DMS153 treated with DMSO at 0.1 percent for 48 hours (cell line): ENCODE measurements at regions not wholly inside any gene's neighbourhood (a gene's known extent, or its start where the extent isn't known, plus 50 kb on each side); places are given as distances from the start of the nearest gene placed in this dataset.
"Not testable (repeated sequence)": the region's sequence is repeated elsewhere in the genome, so short reads cannot be mapped to it uniquely, and the experiment has no call there.

Source experiments
- DNase-seq: peaks from one replicate; lab custom pipeline; 2025; ENCODE audit not compliant: unreplicated experiment; lab: John Stamatoyannopoulos, UW

GRCh38 chrX:25503826-25504225, 488.1 kb upstream of the ARX start:
- DNase-seq = no peak

GRCh38 chrX:25507801-25508200, 492.0 kb upstream of the ARX start:
- DNase-seq = no peak

- DNase-seq = no peak
Observed at GRCh38 chrX:25519258-25519657, 503.5 kb upstream of the ARX start.

GRCh38 chrX:25522443-25523010, 506.8 kb upstream of the ARX start:
- DNase-seq = not testable (repeated sequence)

DNA sequence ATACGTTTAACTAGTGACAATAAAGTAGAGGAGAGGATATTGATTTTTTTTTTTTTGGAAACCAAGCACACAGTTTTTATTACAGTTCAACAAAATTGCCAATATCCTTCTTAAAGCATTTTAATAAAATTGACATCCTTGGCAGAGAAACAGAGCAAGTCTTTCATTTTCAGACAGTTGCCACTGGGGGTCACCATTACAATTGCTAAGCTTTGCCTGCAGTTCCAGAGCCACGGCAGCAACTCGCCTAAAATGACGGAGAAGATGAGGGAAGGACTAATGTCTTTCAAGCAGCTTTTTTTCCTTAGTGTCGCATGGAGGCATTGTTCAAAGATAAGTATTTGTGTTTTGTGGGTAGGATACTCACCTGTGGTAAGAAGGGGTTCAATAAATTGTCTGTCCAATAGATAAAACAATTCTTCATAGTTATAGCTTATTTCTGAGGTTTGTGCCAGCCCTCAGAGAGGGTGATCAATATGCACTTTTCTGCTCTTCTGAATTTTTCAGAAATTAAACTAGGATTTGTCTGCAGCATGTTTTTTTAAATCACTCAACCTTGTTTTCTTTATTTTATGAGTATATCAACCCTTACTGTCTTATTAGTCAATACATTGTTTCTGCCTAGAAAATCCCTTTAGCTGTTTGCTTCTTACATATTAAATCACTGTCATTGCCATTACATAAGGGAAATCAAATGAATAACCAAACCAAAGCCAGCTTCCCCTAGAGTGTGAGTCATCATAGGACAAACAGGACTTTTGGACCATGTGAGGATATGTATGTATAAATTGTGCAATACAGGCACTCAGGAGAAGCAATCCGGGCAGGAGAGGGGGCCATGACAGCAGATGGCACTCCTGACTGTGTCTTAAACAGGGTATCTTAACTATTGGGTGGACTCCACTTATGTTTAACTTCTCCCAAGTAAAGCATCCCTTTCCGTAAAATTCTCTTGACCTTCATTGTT, 508.1 kb upstream of the ARX start:
- DNase-seq = peak; percentile 13

DNA sequence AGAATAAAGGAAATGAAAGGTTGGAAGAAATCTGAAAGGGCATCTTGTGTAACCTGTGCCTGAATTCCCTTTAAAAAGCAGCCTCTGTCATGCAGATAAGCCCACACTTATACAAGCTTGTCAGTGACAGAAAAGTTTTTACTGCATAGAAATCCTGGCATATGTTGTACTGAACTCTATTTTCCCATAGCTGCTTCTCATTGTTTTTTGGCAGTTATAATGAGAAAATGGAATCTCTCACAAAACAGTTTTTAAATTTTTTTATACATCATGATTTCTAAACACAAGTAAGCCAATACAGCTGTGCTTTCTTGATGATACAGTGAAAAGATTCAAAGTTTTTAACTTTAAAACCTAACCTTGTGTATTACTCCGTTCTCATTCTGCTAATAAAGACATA, 511.4 kb upstream of the ARX start:
- DNase-seq = no peak

DNA sequence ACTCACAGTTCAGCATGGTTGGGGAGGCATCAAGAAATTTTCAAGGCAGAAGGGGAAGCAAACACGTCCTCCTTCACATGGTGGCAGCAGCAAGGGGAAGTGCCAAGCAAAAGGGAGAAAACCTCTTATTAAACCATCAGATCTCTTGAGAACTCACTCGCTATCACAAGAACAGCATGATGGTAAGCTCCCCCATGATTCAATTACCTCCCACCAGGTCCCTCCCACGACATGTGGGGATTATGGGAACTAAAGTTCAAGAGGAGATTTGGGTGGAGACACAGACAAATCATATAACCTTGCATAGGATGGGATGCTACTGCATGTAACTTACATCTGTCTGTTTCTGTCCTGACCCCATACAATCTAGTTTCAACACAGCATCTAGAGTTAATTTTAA, 511.8 kb upstream of the ARX start:
- no peak for DNase-seq

DNA sequence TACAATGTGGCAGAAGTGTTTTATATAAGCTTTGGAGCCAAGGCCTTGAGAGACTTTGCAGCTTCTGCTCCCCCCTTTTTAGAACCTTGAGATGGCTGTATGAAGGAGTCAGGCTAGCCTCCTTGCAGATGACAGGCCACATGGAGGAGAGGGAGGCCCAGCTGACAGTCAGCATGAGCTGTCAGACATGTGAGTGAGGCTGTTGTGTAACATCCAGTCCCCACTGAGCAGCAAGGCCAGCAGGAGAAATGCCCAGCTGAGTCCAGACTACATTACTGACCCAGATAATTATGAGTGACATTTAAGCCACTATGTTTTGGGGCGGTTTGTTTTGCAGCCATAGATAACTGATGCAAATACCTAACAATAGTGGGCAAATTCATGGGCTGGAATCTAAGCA, 515.3 kb upstream of the ARX start:
- no peak for DNase-seq

- DNase-seq = no peak
Observed at GRCh38 chrX:25534091-25534490, 518.3 kb upstream of the ARX start.

- DNase-seq = no peak
Observed at GRCh38 chrX:25536307-25536970, 520.7 kb upstream of the ARX start.

- DNase-seq = no peak
Observed at GRCh38 chrX:25537699-25538098, 521.9 kb upstream of the ARX start.

DNA sequence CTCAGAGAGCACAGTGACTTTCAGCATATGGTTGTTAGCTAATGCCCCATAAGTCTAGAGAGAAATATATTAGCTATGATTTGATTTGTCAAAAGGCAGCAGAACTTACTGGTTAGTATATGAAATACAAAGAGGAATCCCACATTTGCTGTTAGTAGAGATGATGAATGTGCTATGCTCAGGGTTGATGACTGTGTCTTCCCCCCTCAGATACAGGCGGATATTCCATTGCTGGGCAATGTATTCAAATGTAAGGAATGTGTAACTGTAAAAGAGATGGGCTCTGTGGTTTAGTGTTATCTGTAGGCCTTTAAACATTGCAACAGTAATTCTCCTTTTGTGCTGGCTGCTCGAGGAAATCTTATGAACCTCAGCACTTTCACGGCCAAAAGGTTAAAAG, 528.9 kb upstream of the ARX start:
- DNase-seq = no peak

DNA sequence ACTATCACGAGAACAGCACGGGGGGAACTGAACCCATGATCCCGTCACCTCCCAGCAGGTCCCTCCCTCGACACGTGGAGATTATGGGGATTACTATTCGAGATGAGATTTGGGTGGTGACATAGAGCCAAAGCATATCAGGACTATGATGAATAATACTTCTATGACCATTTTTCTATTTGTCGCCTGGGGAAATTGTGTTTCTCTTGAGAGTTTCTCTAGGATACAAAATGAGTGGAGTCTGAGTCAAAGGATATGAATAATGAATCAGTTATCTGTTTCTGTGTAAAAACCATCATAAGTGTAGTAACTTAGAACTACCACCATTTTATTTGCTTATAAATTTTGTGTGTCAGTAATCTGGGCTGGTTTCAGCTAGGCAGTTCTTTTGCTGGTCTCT, 533.0 kb upstream of the ARX start:
- no peak for DNase-seq

DNA sequence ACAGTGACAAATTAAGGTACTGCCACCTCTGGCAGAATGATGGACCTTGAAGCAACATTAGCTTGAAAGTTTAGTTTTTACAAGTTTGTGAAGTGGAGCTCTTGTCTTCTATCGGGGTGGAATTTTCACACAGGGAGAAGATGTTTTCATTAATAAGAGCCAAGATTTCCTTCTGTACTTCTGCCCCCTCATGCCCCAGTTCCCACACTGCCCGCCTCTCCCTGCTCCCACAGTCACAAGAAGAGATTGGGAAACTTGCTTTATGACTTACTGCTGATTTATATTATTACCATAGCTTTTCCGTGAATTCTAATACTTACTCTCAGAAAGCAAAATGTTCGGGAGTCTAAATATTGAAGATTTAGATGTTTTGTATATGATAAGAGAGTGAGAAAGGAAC, 539.8 kb upstream of the ARX start:
- no peak for DNase-seq

DNA sequence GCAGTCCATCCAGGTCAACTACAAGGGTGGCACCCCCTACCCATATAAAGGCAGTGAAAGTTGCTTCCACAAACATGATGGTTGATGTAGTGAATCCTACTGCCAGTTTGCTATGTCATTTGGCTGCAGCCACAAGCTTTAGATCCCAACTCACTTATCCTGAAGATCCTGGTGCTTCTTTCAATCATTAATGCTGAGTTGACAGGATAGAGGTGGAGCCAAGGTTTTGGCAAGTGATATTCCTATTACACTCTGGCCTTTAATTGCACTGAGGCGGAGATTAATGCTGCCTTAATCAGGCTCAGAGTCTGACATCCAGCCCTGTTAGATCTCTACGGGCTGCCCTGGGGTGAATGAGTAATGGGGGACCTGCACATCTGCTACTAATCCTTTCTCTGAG, 542.4 kb upstream of the ARX start:
- DNase-seq = no peak

- DNase-seq = no peak
Observed at GRCh38 chrX:25561190-25561589, 545.4 kb upstream of the ARX start.

DNA sequence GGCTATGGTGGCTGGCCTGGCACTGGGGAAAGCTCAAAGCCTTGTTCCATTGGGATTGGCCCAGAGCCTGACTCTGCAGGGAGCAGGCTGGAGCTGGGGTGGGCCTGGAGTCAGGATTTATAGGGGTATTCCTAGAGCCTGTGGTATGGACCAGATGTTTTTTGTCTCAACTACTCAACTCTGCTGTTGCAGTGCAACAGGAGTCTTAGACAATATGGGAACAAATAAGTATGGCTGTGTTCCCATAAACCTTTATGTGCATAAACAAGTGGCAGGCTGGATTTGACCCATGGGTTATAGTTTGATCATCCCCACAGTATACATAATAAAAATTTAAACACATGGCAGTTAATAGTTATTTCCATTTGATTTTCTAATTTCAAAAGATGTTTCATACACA, 557.9 kb upstream of the ARX start:
- no peak for DNase-seq

- no peak for DNase-seq
Observed at GRCh38 chrX:25596921-25597320, 541.2 kb upstream of the MAGEB18 start.

DNA sequence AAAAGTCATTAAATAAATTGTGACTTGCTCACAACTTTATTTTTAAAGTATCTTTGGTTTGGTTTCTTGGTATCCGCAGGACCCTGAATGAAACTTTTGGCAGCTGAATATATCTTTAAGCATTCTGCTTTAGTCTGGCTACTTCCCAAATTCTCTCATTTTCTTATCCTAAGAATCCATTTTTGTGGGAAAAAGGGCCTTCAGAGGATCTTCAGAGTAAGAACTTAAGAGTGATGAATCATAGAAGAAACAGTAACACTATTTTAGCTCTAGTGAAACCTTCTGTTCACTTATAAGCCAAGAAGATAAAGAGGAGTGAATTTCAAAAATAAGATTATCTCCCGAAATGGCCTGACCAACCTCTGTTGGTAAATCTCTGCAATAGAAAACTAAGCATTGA, 540.6 kb upstream of the MAGEB18 start:
- DNase-seq = no peak

DNA sequence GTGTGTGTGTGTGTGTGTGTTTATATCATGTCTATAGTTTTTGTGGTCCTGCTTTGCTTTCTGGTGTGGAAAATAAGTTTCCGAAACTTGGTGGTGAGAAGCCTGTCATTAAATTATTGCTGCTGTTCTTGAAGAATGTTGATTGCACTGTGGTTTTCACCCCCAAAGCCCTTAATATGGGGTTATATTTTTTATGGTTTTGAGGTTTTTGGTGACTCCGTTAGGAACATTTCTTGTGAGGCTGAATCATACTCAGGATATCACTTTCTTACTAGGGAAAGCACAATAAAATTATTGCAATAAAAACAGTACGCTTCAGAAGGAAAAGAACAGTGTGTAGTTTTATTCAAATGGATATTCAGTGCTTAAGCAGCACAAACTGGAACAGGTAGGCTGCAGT, 539.1 kb upstream of the MAGEB18 start:
- no peak for DNase-seq

DNA sequence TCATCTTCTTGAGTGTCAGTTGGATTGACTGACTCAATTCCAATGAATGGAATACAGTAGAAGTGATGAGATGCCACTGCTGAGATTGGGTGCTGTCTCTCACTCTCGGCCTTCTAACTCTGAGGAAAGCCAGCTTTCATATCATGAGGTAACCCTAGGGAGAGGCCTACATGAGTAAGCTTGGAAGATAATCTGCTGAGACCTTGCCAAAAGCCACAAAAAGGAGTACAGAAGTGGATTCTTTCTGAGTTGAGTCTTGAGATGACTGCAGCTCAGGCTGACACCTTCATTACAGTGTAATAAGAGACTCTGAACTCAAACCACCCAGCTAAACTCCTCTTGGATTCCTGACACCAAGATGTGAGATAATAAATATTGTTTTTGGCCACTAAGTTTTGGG, 537.4 kb upstream of the MAGEB18 start:
- no peak for DNase-seq

- no peak for DNase-seq
Observed at GRCh38 chrX:25601323-25601722, 536.8 kb upstream of the MAGEB18 start.
